Liver (tissue), 3 donors: ENCODE measurements at regions not wholly inside any gene's neighbourhood (a gene's known extent, or its start where the extent isn't known, plus 50 kb on each side); places are given as distances from the start of the nearest gene placed in this dataset.

ENCODE experiments used
- ATF3 ChIP-seq: IDR thresholded peaks from 2 replicates; pipeline ENCODE4 v1.6.1; 2016; ENCODE audit warnings: antibody characterized with exemption
- CTCF ChIP-seq: fragments of 150-350 bp; IDR thresholded peaks from 2 replicates; pipeline ENCODE4 v1.5.1; 2017; ENCODE audit warnings: improper control_type of control experiment, low read depth, low read length; ENCODE audit not compliant: missing input control
- EGR1 ChIP-seq, 2 donors: IDR thresholded peaks; 2 replicates each; pipeline ENCODE4 v1.6.1; 2016 to 2018; ENCODE audit warnings: antibody characterized with exemption in 2 of 2, low read depth in 2 of 2
- GABPA ChIP-seq, 2 donors: IDR thresholded peaks in 1 of 2; conservative IDR thresholded peaks in 1 of 2; 2 replicates each; pipeline ENCODE4 v1.6.1; 2016; ENCODE audit warnings: antibody characterized with exemption in 2 of 2, mild to moderate bottlenecking in 1 of 2, moderate library complexity in 1 of 2
- HNF4G ChIP-seq: IDR thresholded peaks from 2 replicates; pipeline ENCODE4 v1.6.1; 2016; ENCODE audit warnings: antibody characterized with exemption
- JUND ChIP-seq, 2 donors: IDR thresholded peaks; 2 replicates each; pipeline ENCODE4 v1.6.1; 2016; ENCODE audit warnings: antibody characterized with exemption in 2 of 2
- MAX ChIP-seq: IDR thresholded peaks from 2 replicates; pipeline ENCODE4 v1.6.1; 2016; ENCODE audit warnings: antibody characterized with exemption
- RAD21 ChIP-seq, 2 donors: IDR thresholded peaks; 2 replicates each; pipeline ENCODE4 v1.6.1; 2016; ENCODE audit warnings: antibody characterized with exemption in 2 of 2, mild to moderate bottlenecking in 2 of 2
- REST ChIP-seq: IDR thresholded peaks from 2 replicates; pipeline ENCODE4 v1.6.1; 2016; ENCODE audit warnings: antibody characterized with exemption, mild to moderate bottlenecking
- RXRA ChIP-seq, 2 donors: IDR thresholded peaks; 2 replicates each; pipeline ENCODE4 v1.6.1; 2017 to 2018; ENCODE audit warnings: antibody characterized with exemption in 2 of 2, mild to moderate bottlenecking in 1 of 2
- SP1 ChIP-seq: IDR thresholded peaks from 2 replicates; pipeline ENCODE4 v1.6.1; 2018; ENCODE audit warnings: antibody characterized with exemption, mild to moderate bottlenecking
- TAF1 ChIP-seq: conservative IDR thresholded peaks from 2 replicates; pipeline ENCODE4 v1.6.1; 2016; ENCODE audit warnings: antibody characterized with exemption, mild to moderate bottlenecking
- YY1 ChIP-seq: IDR thresholded peaks from 2 replicates; pipeline ENCODE4 v1.6.1; 2016; ENCODE audit warnings: antibody characterized with exemption, mild to moderate bottlenecking
- ZBTB33 ChIP-seq: IDR thresholded peaks from 2 replicates; pipeline ENCODE4 v1.6.1; 2016; ENCODE audit warnings: antibody characterized with exemption
- donor health status: healthy.
- donor health status: healthy.

- no peak for TF ChIP-seq YY1
- TF ChIP-seq EGR1 (IDR thresholded peaks at IDR 0.05; ENCODE audit: low read depth in 2 of 2), result no peak
- TF ChIP-seq CTCF, result no peak
- no peak for TF ChIP-seq RAD21 (IDR thresholded peaks at IDR 0.05)
- no peak for TF ChIP-seq JUND (IDR thresholded peaks at IDR 0.05)
- TF ChIP-seq MAX, result no peak
- TF ChIP-seq RXRA (IDR thresholded peaks at IDR 0.05), result no peak
- no peak for TF ChIP-seq REST
- TF ChIP-seq SP1, result no peak
- TF ChIP-seq GABPA (IDR thresholded peaks at IDR 0.05 in 1 of 2, conservative IDR thresholded peaks at IDR 0.05 in 1 of 2), result no peak
- no peak for TF ChIP-seq ATF3
- no peak for TF ChIP-seq TAF1
- TF ChIP-seq ZBTB33, result no peak
- no peak for TF ChIP-seq HNF4G
Measured at GRCh38 chr3:30124435-30125370, 481.7 kb upstream of the TGFBR2 start.
